MM.1S (cell line): ENCODE measurements at regions not wholly inside any gene's neighbourhood (a gene's known extent, or its start where the extent isn't known, plus 50 kb on each side); places are given as distances from the start of the nearest gene placed in this dataset.

ENCODE experiments used
- DNase-seq: peaks from one replicate; pipeline ENCODE4 v3.0.0-alpha.2; 2015
- H2AFZ ChIP-seq: fragments of 300-600 bp; sonication (generic); 2 replicates; pipeline ENCODE4 v1.6.0; 2016; ENCODE audit warnings: antibody characterized with exemption, low read length
- H3F3A ChIP-seq: fragments of 300-600 bp; sonication (generic); 2 replicates; pipeline ENCODE4 v1.6.1; 2016; ENCODE audit warnings: mild to moderate bottlenecking, antibody characterized with exemption, low read length, moderate library complexity, mixed read lengths; ENCODE audit not compliant: insufficient read depth
- H3K27ac ChIP-seq: fragments of 300-600 bp; sonication (generic); 2 replicates; pipeline ENCODE4 v1.5.1; 2016; ENCODE audit warnings: mild to moderate bottlenecking, low read length
- H3K27me3 ChIP-seq: fragments of 300-600 bp; sonication (generic); replicated peaks from 2 replicates; pipeline ENCODE4 v1.6.0; 2016; ENCODE audit warnings: low read length; ENCODE audit not compliant: insufficient read depth
- H3K36me3 ChIP-seq: fragments of 300-600 bp; sonication (generic); replicated peaks from 2 replicates; pipeline ENCODE4 v1.6.1; 2016; ENCODE audit warnings: mild to moderate bottlenecking, low read length, mixed read lengths; ENCODE audit not compliant: insufficient read depth
- H3K4me1 ChIP-seq: fragments of 300-600 bp; sonication (generic); 2 replicates; pipeline ENCODE4 v1.6.1; 2016; ENCODE audit warnings: low read length, mixed read lengths
- H3K4me2 ChIP-seq: fragments of 300-600 bp; sonication (generic); 2 replicates; pipeline ENCODE4 v1.6.0; 2016; ENCODE audit warnings: low read depth, low read length
- H3K4me3 ChIP-seq: fragments of 300-600 bp; sonication (generic); 2 replicates; pipeline ENCODE4 v1.5.1; 2016; ENCODE audit warnings: low read length, mixed read lengths
- H3K79me2 ChIP-seq: fragments of 300-600 bp; sonication (generic); 2 replicates; pipeline ENCODE4 v1.6.1; 2016; ENCODE audit warnings: mixed run types, low read length, mixed read lengths
- H3K9ac ChIP-seq: fragments of 300-600 bp; sonication (generic); 2 replicates; pipeline ENCODE4 v1.6.1; 2016; ENCODE audit warnings: low read length, mixed read lengths
- H3K9me2 ChIP-seq: fragments of 300-600 bp; sonication (generic); replicated peaks from 2 replicates; pipeline ENCODE4 v1.6.1; 2016; ENCODE audit warnings: mild to moderate bottlenecking, low read length, mixed read lengths; ENCODE audit not compliant: insufficient read depth
- H3K9me3 ChIP-seq: fragments of 300-600 bp; sonication (generic); replicated peaks from 2 replicates; pipeline ENCODE4 v1.6.1; 2016; ENCODE audit warnings: mild to moderate bottlenecking, low read length, mixed read lengths; ENCODE audit not compliant: insufficient read depth
- H4K20me1 ChIP-seq: fragments of 300-600 bp; sonication (generic); 2 replicates; pipeline ENCODE4 v1.6.1; 2016; ENCODE audit warnings: mild to moderate bottlenecking, low read length, moderate library complexity, mixed read lengths; ENCODE audit not compliant: insufficient read depth
- EZH2 ChIP-seq: fragments of 300-600 bp; sonication (generic); optimal IDR thresholded peaks from 2 replicates; pipeline ENCODE3; 2017; ENCODE audit warnings: low read depth, mild to moderate bottlenecking, antibody characterized with exemption, low read length, mixed read lengths
- EZH2phosphoT487 ChIP-seq: fragments of 300-600 bp; sonication (generic); IDR thresholded peaks from 2 replicates; pipeline ENCODE4 v1.6.1; 2018; ENCODE audit warnings: antibody characterized with exemption, low read length
- TF ChIP-seq, protein P1 (sequence below): fragments of 300-600 bp; sonication (generic); IDR thresholded peaks from 2 replicates; pipeline ENCODE4 v1.5.1; 2016; ENCODE audit warnings: antibody characterized with exemption, low read length, mixed read lengths

DNA sequence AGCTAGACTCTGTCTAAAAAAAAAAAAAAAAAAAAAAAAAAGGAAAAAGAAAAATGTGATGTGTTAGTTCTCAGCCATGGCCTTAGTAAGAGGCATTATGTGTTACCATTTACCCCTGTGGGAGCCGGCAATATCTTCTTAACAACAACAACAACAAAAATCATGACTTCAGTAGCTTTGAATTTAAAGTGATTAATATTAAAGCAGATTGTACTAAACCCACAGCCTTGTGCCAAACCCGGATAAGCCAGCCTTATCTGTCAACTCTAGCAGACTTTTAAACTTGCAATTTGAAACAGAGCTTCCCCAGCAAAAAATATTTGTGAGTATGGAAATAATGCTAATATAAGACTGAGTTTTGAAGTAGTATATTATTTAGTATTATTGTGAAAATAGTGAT is 462.1 kb upstream of the GNPDA2 start:
- H3K9ac ChIP-seq, result no peak overlapping the region
- no peak for DNase-seq
- TF ChIP-seq, protein P1, sequence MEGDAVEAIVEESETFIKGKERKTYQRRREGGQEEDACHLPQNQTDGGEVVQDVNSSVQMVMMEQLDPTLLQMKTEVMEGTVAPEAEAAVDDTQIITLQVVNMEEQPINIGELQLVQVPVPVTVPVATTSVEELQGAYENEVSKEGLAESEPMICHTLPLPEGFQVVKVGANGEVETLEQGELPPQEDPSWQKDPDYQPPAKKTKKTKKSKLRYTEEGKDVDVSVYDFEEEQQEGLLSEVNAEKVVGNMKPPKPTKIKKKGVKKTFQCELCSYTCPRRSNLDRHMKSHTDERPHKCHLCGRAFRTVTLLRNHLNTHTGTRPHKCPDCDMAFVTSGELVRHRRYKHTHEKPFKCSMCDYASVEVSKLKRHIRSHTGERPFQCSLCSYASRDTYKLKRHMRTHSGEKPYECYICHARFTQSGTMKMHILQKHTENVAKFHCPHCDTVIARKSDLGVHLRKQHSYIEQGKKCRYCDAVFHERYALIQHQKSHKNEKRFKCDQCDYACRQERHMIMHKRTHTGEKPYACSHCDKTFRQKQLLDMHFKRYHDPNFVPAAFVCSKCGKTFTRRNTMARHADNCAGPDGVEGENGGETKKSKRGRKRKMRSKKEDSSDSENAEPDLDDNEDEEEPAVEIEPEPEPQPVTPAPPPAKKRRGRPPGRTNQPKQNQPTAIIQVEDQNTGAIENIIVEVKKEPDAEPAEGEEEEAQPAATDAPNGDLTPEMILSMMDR, result no peak
- TF ChIP-seq EZH2phosphoT487, result no peak
- TF ChIP-seq EZH2, result no peak
- H2AFZ ChIP-seq, result no peak overlapping the region
- no peaks in the 10 kb centered on the region for H3K36me3 ChIP-seq
- H3K9me3 ChIP-seq, result no peaks in the 10 kb centered on the region
- no peaks in the 10 kb centered on the region for H3K79me2 ChIP-seq
- H3K9me2 ChIP-seq, result no peaks in the 10 kb centered on the region
- H3K4me3 ChIP-seq, result no peak overlapping the region
- no peaks in the 10 kb centered on the region for H3F3A ChIP-seq
- H3K4me1 ChIP-seq, result no peaks in the 10 kb centered on the region
- H3K27me3 ChIP-seq, result no peaks in the 10 kb centered on the region
- no peak overlapping the region for H3K4me2 ChIP-seq
- no peak overlapping the region for H3K27ac ChIP-seq
- H4K20me1 ChIP-seq, result no peaks in the 10 kb centered on the region

- Histone ChIP-seq H3F3A (no peaks in the 10 kb centered on the region), H3K9ac (no peak overlapping the region), H3K79me2 (no peaks in the 10 kb centered on the region), H3K27me3 (no peaks in the 10 kb centered on the region), H3K4me3 (no peak overlapping the region), H3K9me3 (no peaks in the 10 kb centered on the region), H3K36me3 (no peaks in the 10 kb centered on the region), H4K20me1 (no peaks in the 10 kb centered on the region), H3K27ac (no peak overlapping the region), H2AFZ (no peak overlapping the region), H3K4me2 (no peak overlapping the region), H3K4me1 (no peaks in the 10 kb centered on the region), H3K9me2 (no peaks in the 10 kb centered on the region)
- TF ChIP-seq EZH2phosphoT487, result no peak
- DNase-seq, result no peak
Observed at GRCh38 chr4:45186249-45186648, 459.9 kb upstream of the GNPDA2 start.

GRCh38 chr4:45183905-45184304 is 457.5 kb upstream of the GNPDA2 start:
- no peak overlapping the region for H3K27ac ChIP-seq
- no peaks in the 10 kb centered on the region for H4K20me1 ChIP-seq
- H3K4me3 ChIP-seq, result no peak overlapping the region
- no peaks in the 10 kb centered on the region for H3K9me2 ChIP-seq
- no peaks in the 10 kb centered on the region for H3K4me1 ChIP-seq
- H3F3A ChIP-seq, result no peaks in the 10 kb centered on the region
- no peaks in the 10 kb centered on the region for H3K79me2 ChIP-seq
- TF ChIP-seq EZH2 (no peak), EZH2phosphoT487 (no peak)
- TF ChIP-seq, protein P1, result no peak
- H3K9me3 ChIP-seq, result no peaks in the 10 kb centered on the region
- no peak overlapping the region for H3K4me2 ChIP-seq
- no peaks in the 10 kb centered on the region for H3K36me3 ChIP-seq
- DNase-seq, result no peak
- no peak overlapping the region for H2AFZ ChIP-seq
- H3K9ac ChIP-seq, result no peak overlapping the region
- no peaks in the 10 kb centered on the region for H3K27me3 ChIP-seq

GRCh38 chr4:45172636-45173035 is 446.3 kb upstream of the GNPDA2 start:
- no peak for DNase-seq

More at GRCh38 chr4:45172636-45173035, 446.3 kb upstream of the GNPDA2 start:
- Histone ChIP-seq H3F3A (no peaks in the 10 kb centered on the region), H3K4me3 (no peak overlapping the region), H3K4me1 (no peaks in the 10 kb centered on the region), H3K79me2 (no peaks in the 10 kb centered on the region), H3K36me3 (no peaks in the 10 kb centered on the region), H4K20me1 (no peaks in the 10 kb centered on the region), H3K27me3 (no peaks in the 10 kb centered on the region), H3K9me3 (no peaks in the 10 kb centered on the region), H3K9ac (no peak overlapping the region), H3K9me2 (no peaks in the 10 kb centered on the region), H2AFZ (no peak overlapping the region), H3K27ac (no peak overlapping the region), H3K4me2 (no peak overlapping the region)
- TF ChIP-seq EZH2phosphoT487, result no peak
- no peak for TF ChIP-seq EZH2
- TF ChIP-seq, protein P1, result no peak
